NB4 (cell line): ENCODE measurements at regions not wholly inside any gene's neighbourhood (a gene's known extent, or its start where the extent isn't known, plus 50 kb on each side); places are given as distances from the start of the nearest gene placed in this dataset.

ENCODE experiments used
- DNase-seq: peaks from one replicate; pipeline ENCODE4 v3.0.0; 2010; ENCODE audit warnings: low read depth
- H3K4me3 ChIP-seq: one replicate; pipeline ENCODE4 v1.5.1; 2011; ENCODE audit warnings: mild to moderate bottlenecking, low read depth, low read length, moderate library complexity
- CTCF ChIP-seq: IDR thresholded peaks from one replicate; pipeline ENCODE4 v1.5.1; 2012; ENCODE audit warnings: low read depth, low read length
- MAX ChIP-seq: IDR thresholded peaks from 2 replicates; pipeline ENCODE4 v1.6.1; 2011; ENCODE audit warnings: low read depth, low read length
- MYC ChIP-seq: IDR thresholded peaks from 2 replicates; pipeline ENCODE4 v1.6.1; 2011; ENCODE audit warnings: low read depth, low read length
- POLR2A ChIP-seq: IDR thresholded peaks from 2 replicates; pipeline ENCODE4 v1.6.1; 2011; ENCODE audit warnings: mild to moderate bottlenecking; ENCODE audit not compliant: insufficient read length; ENCODE audit errors: extremely low read depth

GRCh38 chr12:132414634-132415326 is 75.2 kb upstream of the FBRSL1 start:
- peak; percentile 88 for DNase-seq
- TF ChIP-seq CTCF, result peak; percentile 96
- TF ChIP-seq POLR2A, result no peak
- no peak for TF ChIP-seq MAX
- TF ChIP-seq MYC, result no peak

GRCh38 chr12:132413931-132414588 is 75.9 kb upstream of the FBRSL1 start:
- no peak overlapping the region for H3K4me3 ChIP-seq
- DNase-seq, result peak; percentile 63
- TF ChIP-seq POLR2A, result no peak
- TF ChIP-seq MAX, result no peak
- TF ChIP-seq CTCF, result peak; percentile 94
- TF ChIP-seq MYC, result 0 out of 2 replicates have a peak, but pooled peaks have one; percentile 9

More at GRCh38 chr12:132414634-132415326, 75.2 kb upstream of the FBRSL1 start:
- H3K4me3 ChIP-seq, result no peak overlapping the region

- no peak for TF ChIP-seq MAX
- no peak for TF ChIP-seq CTCF
- no peak for TF ChIP-seq POLR2A
- no peak for TF ChIP-seq MYC
- DNase-seq, result no peak
Observed at GRCh38 chr12:132411457-132411856, 78.5 kb upstream of the FBRSL1 start.

GRCh38 chr12:132410849-132411248 is 79.1 kb upstream of the FBRSL1 start:
- no peak for DNase-seq
- no peak overlapping the region for H3K4me3 ChIP-seq
- TF ChIP-seq CTCF, result no peak
- TF ChIP-seq MAX, result no peak
- no peak for TF ChIP-seq MYC
- no peak for TF ChIP-seq POLR2A

More at GRCh38 chr12:132411457-132411856, 78.5 kb upstream of the FBRSL1 start:
- no peak overlapping the region for H3K4me3 ChIP-seq

- TF ChIP-seq MYC (no peak), MAX (no peak), POLR2A (no peak), CTCF (no peak)
- DNase-seq, result no peak
- no peak overlapping the region for H3K4me3 ChIP-seq
Observed at GRCh38 chr12:132410296-132410625, 79.7 kb upstream of the FBRSL1 start.
